Upper lobe of left lung (tissue), 6 donors: ENCODE measurements at regions not wholly inside any gene's neighbourhood (a gene's known extent, or its start where the extent isn't known, plus 50 kb on each side); places are given as distances from the start of the nearest gene placed in this dataset.
A peak's percentile ranks its signal among the peaks of the same experiment; 100 is the strongest.

Experiments
- ATAC-seq, 2 donors: fragments of 200-7000 bp; cut with Tn5 transposase; one replicate each; pipeline ENCODE4 v1.9.1; 2022; ENCODE audit warnings: mild to moderate bottlenecking in 2 of 2, moderate library complexity in 2 of 2; ENCODE audit not compliant: low FRiP score in 2 of 2
- DNase-seq, 2 donors: peaks; one replicate each; pipeline ENCODE4 v3.0.0-alpha.2; 2019 to 2020
- H3K27ac ChIP-seq, 4 donors: fragments of 200-600 bp; sonication (generic); one replicate each; pipeline ENCODE4 v1.5.1; 2016 to 2019
- H3K27me3 ChIP-seq, 4 donors: fragments of 200-600 bp; sonication (generic); one replicate each; pipeline ENCODE4 v1.5.1; 2017 to 2019
- H3K36me3 ChIP-seq, 4 donors: fragments of 200-600 bp; sonication (generic); one replicate each; pipeline ENCODE4 v1.5.1; 2016 to 2019
- H3K4me1 ChIP-seq, 4 donors: fragments of 200-600 bp; sonication (generic); one replicate each; pipeline ENCODE4 v1.5.1; 2018 to 2019
- H3K4me3 ChIP-seq, 4 donors: fragments of 200-600 bp; sonication (generic); one replicate each; pipeline ENCODE4 v1.5.1; 2017 to 2019; ENCODE audit warnings: mild to moderate bottlenecking in 2 of 4, moderate library complexity in 1 of 4
- H3K9me3 ChIP-seq, 4 donors: fragments of 200-600 bp; sonication (generic); one replicate each; pipeline ENCODE4 v1.5.1; 2018 to 2019
- EP300 ChIP-seq, 4 donors: sonication (generic); formaldehyde crosslinking; IDR thresholded peaks; one replicate each; pipeline ENCODE4 v1.5.1; 2017; ENCODE audit warnings: antibody characterized with exemption in 4 of 4, control low read depth in 2 of 4
- POLR2A ChIP-seq, 4 donors: fragments of 450-650 bp; IDR thresholded peaks; one replicate each; pipeline ENCODE4 v1.5.1; 2016 to 2017; ENCODE audit warnings: antibody characterized with exemption in 4 of 4, mild to moderate bottlenecking in 2 of 4
- POLR2AphosphoS5 ChIP-seq, 2 donors: sonication (generic); formaldehyde crosslinking; IDR thresholded peaks; one replicate each; pipeline ENCODE4 v1.5.1; 2017; ENCODE audit warnings: antibody characterized with exemption in 2 of 2
- WGBS, 2 donors: methylation state at CpG; one replicate each; pipeline ENCODE4 v1.1.5; 2017 to 2018; 5-methylcytosine and 5-hydroxymethylcytosine counted together
- TF ChIP-seq, protein P1 (sequence below), 6 experiments: fragments of 450-650 bp in 4 of 6; fragments of 200-600 bp in 2 of 6; sonication (generic) in 2 of 6; IDR thresholded peaks; one replicate each; pipeline ENCODE4 v1.5.1; 2016 to 2019; ENCODE audit warnings: antibody characterized with exemption in 6 of 6
- donor health status: DM: no; HTN: no; CAD: no; lungs with moderate emphysema.
- donor health status: DM: no; HTN: yes; CAD: no; lungs with severe emphysema.

GRCh38 chr6:24987446-24988115 is 51.8 kb upstream of the RIPOR2 start:
- TF ChIP-seq POLR2A (IDR thresholded peaks at IDR 0.05) (no peak), EP300 (IDR thresholded peaks at IDR 0.05) (no peak), POLR2AphosphoS5 (IDR thresholded peaks at IDR 0.05) (no peak)
- TF ChIP-seq, protein P1, sequence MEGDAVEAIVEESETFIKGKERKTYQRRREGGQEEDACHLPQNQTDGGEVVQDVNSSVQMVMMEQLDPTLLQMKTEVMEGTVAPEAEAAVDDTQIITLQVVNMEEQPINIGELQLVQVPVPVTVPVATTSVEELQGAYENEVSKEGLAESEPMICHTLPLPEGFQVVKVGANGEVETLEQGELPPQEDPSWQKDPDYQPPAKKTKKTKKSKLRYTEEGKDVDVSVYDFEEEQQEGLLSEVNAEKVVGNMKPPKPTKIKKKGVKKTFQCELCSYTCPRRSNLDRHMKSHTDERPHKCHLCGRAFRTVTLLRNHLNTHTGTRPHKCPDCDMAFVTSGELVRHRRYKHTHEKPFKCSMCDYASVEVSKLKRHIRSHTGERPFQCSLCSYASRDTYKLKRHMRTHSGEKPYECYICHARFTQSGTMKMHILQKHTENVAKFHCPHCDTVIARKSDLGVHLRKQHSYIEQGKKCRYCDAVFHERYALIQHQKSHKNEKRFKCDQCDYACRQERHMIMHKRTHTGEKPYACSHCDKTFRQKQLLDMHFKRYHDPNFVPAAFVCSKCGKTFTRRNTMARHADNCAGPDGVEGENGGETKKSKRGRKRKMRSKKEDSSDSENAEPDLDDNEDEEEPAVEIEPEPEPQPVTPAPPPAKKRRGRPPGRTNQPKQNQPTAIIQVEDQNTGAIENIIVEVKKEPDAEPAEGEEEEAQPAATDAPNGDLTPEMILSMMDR (IDR thresholded peaks at IDR 0.05) = no peak
- ATAC-seq = no peak
- no peak overlapping the region for H3K4me3 ChIP-seq
- H3K27me3 ChIP-seq = no peaks in the 10 kb centered on the region
- H3K36me3 ChIP-seq = no peaks in the 10 kb centered on the region
- 79 to 84% methylated on average over 4 of the region's 4 CpGs for WGBS, 2 donors
- no peaks in the 10 kb centered on the region for H3K9me3 ChIP-seq
- H3K4me1 ChIP-seq = peaks cover 0 to 4% (median 2%) of the 10 kb centered on the region in 4 donors
- DNase-seq = no peak
- H3K27ac ChIP-seq = no peak overlapping the region

- ATAC-seq (no peak), DNase-seq (no peak)
- H3K36me3 ChIP-seq = no peaks in the 10 kb centered on the region
- peaks cover 0 to 4% (median 2%) of the 10 kb centered on the region in 4 donors for H3K4me1 ChIP-seq
- no peaks in the 10 kb centered on the region for H3K27me3 ChIP-seq
- H3K9me3 ChIP-seq = no peaks in the 10 kb centered on the region
- no peak overlapping the region for H3K27ac ChIP-seq
- H3K4me3 ChIP-seq = no peak overlapping the region
- no peak for TF ChIP-seq POLR2AphosphoS5 (IDR thresholded peaks at IDR 0.05)
- TF ChIP-seq EP300 (IDR thresholded peaks at IDR 0.05) = no peak
Measured at GRCh38 chr6:24988562-24988961, 52.8 kb upstream of the RIPOR2 start.

- Histone ChIP-seq H3K9me3 (no peaks in the 10 kb centered on the region), H3K4me3 (no peak overlapping the region), H3K27me3 (no peaks in the 10 kb centered on the region), H3K27ac (no peak overlapping the region), H3K4me1 (peaks cover 0 to 4% (median 2%) of the 10 kb centered on the region in 4 donors), H3K36me3 (no peaks in the 10 kb centered on the region)
- no peak for ATAC-seq
- WGBS, 2 donors = 85 to 86% methylated on average over 7 of the region's 7 CpGs
- no peak for DNase-seq
- TF ChIP-seq EP300 (IDR thresholded peaks at IDR 0.05) = no peak
- TF ChIP-seq POLR2A (IDR thresholded peaks at IDR 0.05) = no peak
Measured at GRCh38 chr6:24990236-24990845, 54.6 kb upstream of the RIPOR2 start.

DNA sequence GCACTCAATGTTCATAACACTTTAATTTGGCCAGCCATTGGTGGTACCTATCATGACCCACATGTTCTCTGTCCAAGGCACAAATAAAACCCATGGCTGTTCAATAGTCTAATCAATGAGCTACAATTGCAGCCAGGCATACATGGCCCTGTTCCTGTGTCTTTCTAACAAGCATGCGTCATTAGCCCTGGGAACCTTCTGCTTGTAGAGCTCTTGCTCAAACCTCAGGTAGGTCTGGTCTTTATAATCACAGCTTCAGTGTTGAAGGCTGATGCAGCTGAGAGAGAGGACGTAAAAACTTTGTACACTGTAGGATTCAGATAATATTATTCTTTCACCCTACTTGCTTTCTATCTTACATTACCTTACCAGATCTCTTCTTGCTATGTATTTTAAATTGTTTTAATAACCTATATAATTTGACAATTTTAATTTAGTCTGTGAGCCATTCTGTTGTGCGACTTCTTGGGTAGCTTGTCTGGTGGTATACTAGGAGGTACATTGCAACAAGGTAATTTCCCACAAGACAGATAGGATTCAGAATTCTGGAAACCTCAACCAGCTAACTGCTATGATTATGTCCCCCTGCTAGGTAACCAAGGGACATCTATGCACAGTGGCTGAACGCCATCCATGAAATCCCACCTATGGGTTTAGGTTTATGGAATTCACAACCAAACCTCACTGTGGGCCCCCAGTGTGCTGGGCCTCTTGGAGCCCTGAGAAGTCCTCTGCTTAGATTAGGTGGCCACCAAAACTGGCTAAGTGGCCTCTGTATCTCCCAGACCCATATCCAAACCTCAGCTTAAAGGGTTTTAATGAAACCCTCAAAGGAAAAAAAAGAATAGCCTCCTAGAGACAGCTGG is 55.4 kb upstream of the RIPOR2 start:
- no peak for TF ChIP-seq POLR2AphosphoS5 (IDR thresholded peaks at IDR 0.05)
- no peak for TF ChIP-seq EP300 (IDR thresholded peaks at IDR 0.05)
- TF ChIP-seq POLR2A (IDR thresholded peaks at IDR 0.05) = no peak
- TF ChIP-seq, protein P1 (IDR thresholded peaks at IDR 0.05) = no peak
- 98 to 100% methylated on average over 4 of the region's 4 CpGs for WGBS, 2 donors
- H3K4me3 ChIP-seq = no peak overlapping the region
- no peaks in the 10 kb centered on the region for H3K36me3 ChIP-seq
- peak in 1 of 2 donors; percentile 22 for ATAC-seq
- H3K9me3 ChIP-seq = no peaks in the 10 kb centered on the region
- H3K27me3 ChIP-seq = no peaks in the 10 kb centered on the region
- peaks cover under 1 to 5% (median 3%) of the 10 kb centered on the region in 4 donors for H3K4me1 ChIP-seq
- no peak for DNase-seq
- H3K27ac ChIP-seq = peak overlapping the region in 2 of 4 donors; percentile 22 to 52

DNA sequence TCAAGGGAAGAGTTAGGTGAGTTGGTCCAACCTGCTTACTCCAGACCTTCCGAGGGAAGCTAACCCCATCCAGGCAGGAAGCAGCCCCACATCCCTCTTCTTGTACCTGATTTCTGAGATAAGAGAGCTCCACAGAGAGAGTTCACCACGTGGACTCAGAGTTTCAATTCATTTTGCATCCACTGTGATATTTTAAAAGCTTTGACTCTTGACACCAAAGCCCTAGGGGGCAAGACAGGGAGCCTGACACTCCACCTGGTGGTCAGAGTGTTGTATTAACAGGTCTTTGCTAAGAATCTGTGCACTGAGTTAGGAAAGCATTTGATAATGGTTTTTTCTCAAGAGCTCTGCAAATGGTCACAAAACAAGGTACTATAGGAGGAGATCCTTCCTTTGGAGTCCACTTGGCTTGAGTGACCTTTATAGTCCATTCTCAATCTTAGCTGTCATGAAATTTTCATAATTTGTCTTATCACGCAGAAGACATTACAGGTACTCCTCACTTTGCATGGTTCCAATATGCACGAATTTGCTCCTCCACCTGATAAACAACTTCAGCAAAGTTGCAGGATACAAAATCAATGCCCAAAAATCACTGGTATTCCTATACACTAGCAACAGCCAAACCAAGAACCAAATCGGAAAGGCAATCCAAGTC is 56.2 kb upstream of the RIPOR2 start:
- TF ChIP-seq, protein P1 (IDR thresholded peaks at IDR 0.05) = peak; percentile 47 to 79 (median 68)
- no peak for TF ChIP-seq POLR2AphosphoS5 (IDR thresholded peaks at IDR 0.05)
- ATAC-seq (peak; percentile 83 to 91), DNase-seq (peak in 1 of 2 donors; percentile 68)
- 73 to 74% methylated on average over 5 of the region's 5 CpGs for WGBS, 2 donors
- Histone ChIP-seq H3K27ac (peak overlapping the region in 2 of 4 donors; percentile 22 to 52), H3K4me1 (peaks cover 4 to 12% (median 9%) of the 10 kb centered on the region in 4 donors), H3K27me3 (no peaks in the 10 kb centered on the region), H3K4me3 (no peak overlapping the region), H3K36me3 (no peaks in the 10 kb centered on the region), H3K9me3 (no peaks in the 10 kb centered on the region)
